Ishikawa (cell line): ENCODE measurements at regions not wholly inside any gene's neighbourhood (a gene's known extent, or its start where the extent isn't known, plus 50 kb on each side); places are given as distances from the start of the nearest gene placed in this dataset.
A peak's percentile ranks its signal among the peaks of the same experiment; 100 is the strongest.

Experiments used
- CEBPB ChIP-seq: IDR thresholded peaks from 2 replicates; pipeline ENCODE4 v1.6.1; 2012
- CREB1 ChIP-seq: IDR thresholded peaks from 2 replicates; pipeline ENCODE4 v1.6.1; 2012; ENCODE audit warnings: low read depth
- EGR1 ChIP-seq: IDR thresholded peaks from 2 replicates; pipeline ENCODE4 v1.6.1; 2012
- EP300 ChIP-seq: IDR thresholded peaks from 2 replicates; pipeline ENCODE4 v1.6.1; 2012; ENCODE audit warnings: borderline replicate concordance
- FOXM1 ChIP-seq: IDR thresholded peaks from 2 replicates; pipeline ENCODE4 v1.6.1; 2012; ENCODE audit warnings: low read depth, borderline replicate concordance
- MAX ChIP-seq: IDR thresholded peaks from 2 replicates; pipeline ENCODE4 v1.6.1; 2012
- NFIC ChIP-seq: IDR thresholded peaks from 2 replicates; pipeline ENCODE4 v1.6.1; 2012
- RAD21 ChIP-seq: IDR thresholded peaks from 2 replicates; pipeline ENCODE4 v1.6.1; 2012; ENCODE audit warnings: low read depth
- TAF1 ChIP-seq: IDR thresholded peaks from 2 replicates; pipeline ENCODE4 v1.6.1; 2012; ENCODE audit warnings: low read depth, mild to moderate bottlenecking
- TCF12 ChIP-seq: IDR thresholded peaks from 2 replicates; pipeline ENCODE4 v1.6.1; 2012; ENCODE audit warnings: low read depth
- TEAD4 ChIP-seq: IDR thresholded peaks from 2 replicates; pipeline ENCODE4 v1.6.1; 2012
- YY1 ChIP-seq: IDR thresholded peaks from 2 replicates; pipeline ENCODE4 v1.6.1; 2012; ENCODE audit warnings: low read depth
- ZBTB7A ChIP-seq: IDR thresholded peaks from 2 replicates; pipeline ENCODE4 v1.6.1; 2012; ENCODE audit warnings: low read depth
- TF ChIP-seq, protein P1 (sequence below): IDR thresholded peaks from 2 replicates; pipeline ENCODE4 v1.6.1; 2012
- TF ChIP-seq, protein P2 (sequence below): IDR thresholded peaks from 2 replicates; pipeline ENCODE4 v1.6.1; 2012; ENCODE audit warnings: low read depth, mild to moderate bottlenecking

- no peak for TF ChIP-seq TAF1
- TF ChIP-seq FOXM1 = no peak
- no peak for TF ChIP-seq CEBPB
- TF ChIP-seq, protein P1, sequence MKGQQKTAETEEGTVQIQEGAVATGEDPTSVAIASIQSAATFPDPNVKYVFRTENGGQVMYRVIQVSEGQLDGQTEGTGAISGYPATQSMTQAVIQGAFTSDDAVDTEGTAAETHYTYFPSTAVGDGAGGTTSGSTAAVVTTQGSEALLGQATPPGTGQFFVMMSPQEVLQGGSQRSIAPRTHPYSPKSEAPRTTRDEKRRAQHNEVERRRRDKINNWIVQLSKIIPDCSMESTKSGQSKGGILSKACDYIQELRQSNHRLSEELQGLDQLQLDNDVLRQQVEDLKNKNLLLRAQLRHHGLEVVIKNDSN = no peak
- TF ChIP-seq RAD21 = no peak
- no peak for TF ChIP-seq CREB1
- no peak for TF ChIP-seq NFIC
- no peak for TF ChIP-seq TEAD4
- TF ChIP-seq EP300 = no peak
- no peak for TF ChIP-seq MAX
- TF ChIP-seq EGR1 = no peak
- no peak for TF ChIP-seq TCF12
- TF ChIP-seq ZBTB7A = no peak
- TF ChIP-seq, protein P2, sequence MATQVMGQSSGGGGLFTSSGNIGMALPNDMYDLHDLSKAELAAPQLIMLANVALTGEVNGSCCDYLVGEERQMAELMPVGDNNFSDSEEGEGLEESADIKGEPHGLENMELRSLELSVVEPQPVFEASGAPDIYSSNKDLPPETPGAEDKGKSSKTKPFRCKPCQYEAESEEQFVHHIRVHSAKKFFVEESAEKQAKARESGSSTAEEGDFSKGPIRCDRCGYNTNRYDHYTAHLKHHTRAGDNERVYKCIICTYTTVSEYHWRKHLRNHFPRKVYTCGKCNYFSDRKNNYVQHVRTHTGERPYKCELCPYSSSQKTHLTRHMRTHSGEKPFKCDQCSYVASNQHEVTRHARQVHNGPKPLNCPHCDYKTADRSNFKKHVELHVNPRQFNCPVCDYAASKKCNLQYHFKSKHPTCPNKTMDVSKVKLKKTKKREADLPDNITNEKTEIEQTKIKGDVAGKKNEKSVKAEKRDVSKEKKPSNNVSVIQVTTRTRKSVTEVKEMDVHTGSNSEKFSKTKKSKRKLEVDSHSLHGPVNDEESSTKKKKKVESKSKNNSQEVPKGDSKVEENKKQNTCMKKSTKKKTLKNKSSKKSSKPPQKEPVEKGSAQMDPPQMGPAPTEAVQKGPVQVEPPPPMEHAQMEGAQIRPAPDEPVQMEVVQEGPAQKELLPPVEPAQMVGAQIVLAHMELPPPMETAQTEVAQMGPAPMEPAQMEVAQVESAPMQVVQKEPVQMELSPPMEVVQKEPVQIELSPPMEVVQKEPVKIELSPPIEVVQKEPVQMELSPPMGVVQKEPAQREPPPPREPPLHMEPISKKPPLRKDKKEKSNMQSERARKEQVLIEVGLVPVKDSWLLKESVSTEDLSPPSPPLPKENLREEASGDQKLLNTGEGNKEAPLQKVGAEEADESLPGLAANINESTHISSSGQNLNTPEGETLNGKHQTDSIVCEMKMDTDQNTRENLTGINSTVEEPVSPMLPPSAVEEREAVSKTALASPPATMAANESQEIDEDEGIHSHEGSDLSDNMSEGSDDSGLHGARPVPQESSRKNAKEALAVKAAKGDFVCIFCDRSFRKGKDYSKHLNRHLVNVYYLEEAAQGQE = no peak
Observed at GRCh38 chr9:69965416-69966145, 78.1 kb upstream of the MAMDC2 start.

DNA sequence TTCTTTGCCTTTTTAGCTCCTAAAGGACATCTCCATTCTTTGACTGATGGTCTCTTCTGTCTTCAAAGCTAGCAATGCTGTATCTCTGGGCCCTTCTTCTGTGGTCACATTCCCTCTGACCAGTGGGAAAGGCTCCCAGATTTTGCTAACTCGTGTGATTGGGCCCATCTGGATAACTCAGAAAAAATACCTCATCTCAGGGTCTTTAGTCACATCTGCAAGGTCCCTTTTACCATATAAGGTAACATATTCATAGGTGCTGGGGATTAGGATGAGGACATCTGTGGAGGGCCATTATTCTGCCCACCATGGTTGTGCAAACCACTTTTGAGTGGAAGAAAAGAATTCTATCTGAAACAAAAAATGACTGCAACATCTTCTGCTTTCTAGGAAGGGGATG lies 76.3 kb upstream of the MAMDC2 start:
- no peak for TF ChIP-seq ZBTB7A
- TF ChIP-seq YY1 = no peak
- TF ChIP-seq NFIC = no peak
- TF ChIP-seq, protein P2 = no peak
- TF ChIP-seq TCF12 = no peak
- TF ChIP-seq CEBPB = no peak
- TF ChIP-seq EP300 = no peak
- TF ChIP-seq EGR1 = no peak
- TF ChIP-seq MAX = no peak
- TF ChIP-seq TEAD4 = no peak
- no peak for TF ChIP-seq TAF1
- TF ChIP-seq, protein P1 = no peak
- no peak for TF ChIP-seq RAD21
- TF ChIP-seq FOXM1 = no peak
- TF ChIP-seq CREB1 = no peak

GRCh38 chr9:69970001-69970533 lies 73.6 kb upstream of the MAMDC2 start:
- no peak for TF ChIP-seq NFIC
- no peak for TF ChIP-seq CREB1
- TF ChIP-seq TEAD4 = no peak
- TF ChIP-seq ZBTB7A = no peak
- no peak for TF ChIP-seq TCF12
- TF ChIP-seq FOXM1 = no peak
- TF ChIP-seq RAD21 = no peak
- TF ChIP-seq MAX = no peak
- no peak for TF ChIP-seq YY1

DNA sequence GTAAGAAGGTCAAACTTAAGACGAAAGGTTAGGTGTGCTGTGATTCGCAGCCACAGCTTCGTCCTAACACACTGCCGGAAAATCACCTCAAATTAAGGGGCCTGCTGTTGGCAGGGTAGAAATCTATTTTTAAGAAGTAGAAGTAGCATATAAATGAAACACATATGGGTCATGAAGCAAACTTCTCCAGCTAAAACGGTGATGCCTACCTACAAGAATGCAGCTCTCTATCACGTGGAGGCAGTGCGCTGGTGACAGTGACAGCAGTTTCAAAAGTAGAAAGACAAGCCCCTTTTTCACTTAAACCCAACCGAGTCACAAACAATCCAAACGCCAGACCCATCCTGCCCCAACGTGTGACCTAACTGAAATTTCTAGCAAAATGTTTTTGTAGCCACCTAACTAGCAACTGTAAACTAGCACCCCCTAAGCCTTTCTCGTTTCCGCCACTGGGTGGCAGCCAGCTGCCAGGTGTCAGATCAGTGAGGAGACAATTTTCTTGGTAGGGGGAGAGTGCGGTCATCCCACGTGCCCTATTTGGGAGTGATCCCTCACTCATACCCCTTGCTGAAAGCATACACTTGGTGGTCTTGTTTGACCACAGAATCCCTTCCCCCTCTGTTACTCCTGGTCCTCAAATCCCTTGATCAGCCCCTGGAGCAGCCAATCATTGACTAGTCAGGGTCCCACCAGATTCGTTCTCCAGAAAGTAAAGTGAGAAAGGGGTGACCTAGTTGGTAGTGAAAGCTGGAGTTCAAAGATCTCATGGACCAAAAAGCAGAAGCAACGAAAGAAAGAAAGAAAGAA lies 71.8 kb upstream of the MAMDC2 start:
- TF ChIP-seq RAD21 = peak; percentile 91
- no peak for TF ChIP-seq CREB1

GRCh38 chr9:69975681-69976080 lies 68.0 kb upstream of the MAMDC2 start:
- no peak for TF ChIP-seq CREB1
- no peak for TF ChIP-seq TCF12
- no peak for TF ChIP-seq EP300
- no peak for TF ChIP-seq EGR1
- TF ChIP-seq, protein P2 = no peak
- TF ChIP-seq, protein P1 = no peak
- no peak for TF ChIP-seq CEBPB
- TF ChIP-seq YY1 = no peak
- TF ChIP-seq TEAD4 = no peak
- TF ChIP-seq ZBTB7A = no peak
- TF ChIP-seq TAF1 = no peak
- TF ChIP-seq FOXM1 = no peak
- no peak for TF ChIP-seq RAD21
